Fibroblast of lung (primary cell): ENCODE measurements at regions not wholly inside any gene's neighbourhood (a gene's known extent, or its start where the extent isn't known, plus 50 kb on each side); places are given as distances from the start of the nearest gene placed in this dataset.

Experiments used
- DNase-seq, 2 donors: peaks; one replicate each; pipeline versions ENCODE4 v3.0.0 to v3.0.0-alpha.2; 2010; ENCODE audit warnings: low read depth in 2 of 2
- H2AFZ ChIP-seq: 2 replicates; pipeline ENCODE4 v1.5.1; 2012; ENCODE audit warnings: low read length, control low read depth, inconsistent platforms
- H3K27ac ChIP-seq: 2 replicates; pipeline ENCODE4 v1.5.1; 2011; ENCODE audit warnings: low read length, control low read depth; ENCODE audit not compliant: insufficient read depth
- H3K27me3 ChIP-seq: 2 replicates; pipeline ENCODE4 v1.5.1; 2011; ENCODE audit warnings: mild to moderate bottlenecking, low read length; ENCODE audit not compliant: control insufficient read depth, insufficient read depth
- H3K36me3 ChIP-seq: 2 replicates; pipeline ENCODE4 v1.5.1; 2011; ENCODE audit warnings: low read length; ENCODE audit not compliant: control insufficient read depth, insufficient read depth
- H3K4me1 ChIP-seq: 2 replicates; pipeline ENCODE4 v1.5.1; 2011; ENCODE audit warnings: low read length; ENCODE audit not compliant: control insufficient read depth, insufficient read depth; ENCODE audit errors: extremely low read depth
- H3K4me2 ChIP-seq: 2 replicates; pipeline ENCODE4 v1.5.1; 2011; ENCODE audit warnings: low read length, control low read depth; ENCODE audit not compliant: insufficient read depth; ENCODE audit errors: extremely low read depth
- H3K4me3 ChIP-seq, 4 experiments: fragments of 200-600 bp in 1 of 4; sonication (generic) in 1 of 4; replicated peaks in 1 of 4; 2 replicates each; pipeline ENCODE4 v1.5.1; 2011 to 2016; ENCODE audit warnings: low read length in 4 of 4, low read depth in 3 of 4, mild to moderate bottlenecking in 3 of 4, control low read depth in 2 of 4, inconsistent platforms in 1 of 4, mixed read lengths in 1 of 4; ENCODE audit not compliant: insufficient read depth in 1 of 4; ENCODE audit errors: control extremely low read depth in 1 of 4
- H3K79me2 ChIP-seq: 2 replicates; pipeline ENCODE4 v1.5.1; 2012; ENCODE audit warnings: mild to moderate bottlenecking, low read length, inconsistent platforms; ENCODE audit not compliant: control insufficient read depth, insufficient read depth
- H3K9ac ChIP-seq: 2 replicates; pipeline ENCODE4 v1.5.1; 2011; ENCODE audit warnings: mild to moderate bottlenecking, low read length, control low read depth; ENCODE audit not compliant: insufficient read depth
- H3K9me3 ChIP-seq: 2 replicates; pipeline ENCODE4 v1.5.1; 2012; ENCODE audit warnings: low read depth, low read length; ENCODE audit not compliant: control insufficient read depth, insufficient read depth
- H4K20me1 ChIP-seq: 2 replicates; pipeline ENCODE4 v1.5.1; 2011; ENCODE audit warnings: low read length; ENCODE audit not compliant: control insufficient read depth, insufficient read depth; ENCODE audit errors: extremely low read depth
- EZH2 ChIP-seq: IDR thresholded peaks from 2 replicates; pipeline ENCODE4 v1.5.1; 2012; ENCODE audit warnings: low read length, control low read depth, mild to moderate bottlenecking; ENCODE audit errors: missing control alignments
- TF ChIP-seq, protein P1 (sequence below), 2 donors: IDR thresholded peaks in 1 of 2; conservative IDR thresholded peaks in 1 of 2; 1 replicate in 1 of 2; 2 replicates in 1 of 2; pipeline ENCODE4 v1.5.1; 2011 to 2012; ENCODE audit warnings: low read length in 2 of 2, control low read depth in 1 of 2, inconsistent platforms in 1 of 2, low read depth in 1 of 2, mild to moderate bottlenecking in 1 of 2

DNA sequence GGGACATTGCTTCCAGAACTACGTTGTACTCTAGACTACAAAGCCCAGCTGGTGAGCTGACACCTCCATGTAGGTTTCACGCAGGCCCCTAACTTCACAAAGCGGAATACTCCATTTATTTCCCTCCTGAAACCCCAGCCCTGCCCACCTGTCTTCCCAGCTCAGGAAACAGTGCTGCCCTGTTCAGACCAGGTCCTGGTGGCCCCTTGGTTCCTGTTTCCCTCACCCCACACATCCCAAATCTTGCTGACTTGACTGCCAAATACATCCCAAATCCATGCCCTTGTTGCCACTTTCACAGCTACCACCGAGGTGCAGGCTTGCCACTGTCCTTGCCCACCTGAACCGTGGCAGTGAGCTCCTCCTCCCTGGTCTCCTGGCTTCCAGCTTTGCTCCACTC is 113.1 kb upstream of the PTPN1 start:
- Histone ChIP-seq H3K27me3 (no peaks in the 10 kb centered on the region), H4K20me1 (no peaks in the 10 kb centered on the region), H3K79me2 (no peaks in the 10 kb centered on the region), H3K4me2 (no peak overlapping the region), H3K9ac (no peak overlapping the region), H3K36me3 (no peaks in the 10 kb centered on the region), H3K4me1 (peaks cover 8% of the 10 kb centered on the region), H2AFZ (no peak overlapping the region), H3K27ac (no peak overlapping the region), H3K4me3 (no peak overlapping the region), H3K9me3 (no peaks in the 10 kb centered on the region)
- TF ChIP-seq EZH2 = no peak
- TF ChIP-seq, protein P1, sequence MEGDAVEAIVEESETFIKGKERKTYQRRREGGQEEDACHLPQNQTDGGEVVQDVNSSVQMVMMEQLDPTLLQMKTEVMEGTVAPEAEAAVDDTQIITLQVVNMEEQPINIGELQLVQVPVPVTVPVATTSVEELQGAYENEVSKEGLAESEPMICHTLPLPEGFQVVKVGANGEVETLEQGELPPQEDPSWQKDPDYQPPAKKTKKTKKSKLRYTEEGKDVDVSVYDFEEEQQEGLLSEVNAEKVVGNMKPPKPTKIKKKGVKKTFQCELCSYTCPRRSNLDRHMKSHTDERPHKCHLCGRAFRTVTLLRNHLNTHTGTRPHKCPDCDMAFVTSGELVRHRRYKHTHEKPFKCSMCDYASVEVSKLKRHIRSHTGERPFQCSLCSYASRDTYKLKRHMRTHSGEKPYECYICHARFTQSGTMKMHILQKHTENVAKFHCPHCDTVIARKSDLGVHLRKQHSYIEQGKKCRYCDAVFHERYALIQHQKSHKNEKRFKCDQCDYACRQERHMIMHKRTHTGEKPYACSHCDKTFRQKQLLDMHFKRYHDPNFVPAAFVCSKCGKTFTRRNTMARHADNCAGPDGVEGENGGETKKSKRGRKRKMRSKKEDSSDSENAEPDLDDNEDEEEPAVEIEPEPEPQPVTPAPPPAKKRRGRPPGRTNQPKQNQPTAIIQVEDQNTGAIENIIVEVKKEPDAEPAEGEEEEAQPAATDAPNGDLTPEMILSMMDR (conservative IDR thresholded peaks at IDR 0.05 in 1 of 2, IDR thresholded peaks at IDR 0.05 in 1 of 2; ENCODE audit: low read depth in 1 of 2, low read length in 2 of 2) = no peak
- no peak for DNase-seq

DNA sequence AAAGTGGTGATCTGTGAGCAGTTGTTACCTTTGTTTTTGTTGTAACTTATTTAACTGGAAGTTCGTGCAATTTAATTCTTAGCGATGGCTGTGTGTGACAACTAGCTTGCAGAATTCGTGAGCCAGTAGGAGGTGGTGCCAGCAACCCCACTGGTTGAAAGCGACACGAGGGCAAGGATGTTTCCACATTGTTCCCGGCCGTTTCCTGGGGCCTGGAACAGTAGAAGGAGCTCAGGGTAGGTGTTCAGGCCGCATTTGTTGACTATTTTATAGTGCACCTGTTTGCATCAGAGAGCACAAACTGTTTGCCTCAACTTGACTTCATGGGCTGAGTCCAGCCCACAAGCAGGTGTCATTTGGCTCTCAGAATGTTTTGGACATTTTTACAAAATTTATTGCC is 112.1 kb upstream of the PTPN1 start:
- Histone ChIP-seq H3K27ac (no peak overlapping the region), H3K4me1 (peaks cover 8% of the 10 kb centered on the region), H3K4me3 (no peak overlapping the region), H3K79me2 (no peaks in the 10 kb centered on the region), H3K9me3 (no peaks in the 10 kb centered on the region), H2AFZ (no peak overlapping the region), H3K36me3 (no peaks in the 10 kb centered on the region), H3K27me3 (no peaks in the 10 kb centered on the region), H4K20me1 (no peaks in the 10 kb centered on the region), H3K4me2 (no peak overlapping the region), H3K9ac (no peak overlapping the region)
- no peak for TF ChIP-seq EZH2
- TF ChIP-seq, protein P1 (conservative IDR thresholded peaks at IDR 0.05 in 1 of 2, IDR thresholded peaks at IDR 0.05 in 1 of 2; ENCODE audit: low read depth in 1 of 2, low read length in 2 of 2) = no peak
- no peak for DNase-seq

DNA sequence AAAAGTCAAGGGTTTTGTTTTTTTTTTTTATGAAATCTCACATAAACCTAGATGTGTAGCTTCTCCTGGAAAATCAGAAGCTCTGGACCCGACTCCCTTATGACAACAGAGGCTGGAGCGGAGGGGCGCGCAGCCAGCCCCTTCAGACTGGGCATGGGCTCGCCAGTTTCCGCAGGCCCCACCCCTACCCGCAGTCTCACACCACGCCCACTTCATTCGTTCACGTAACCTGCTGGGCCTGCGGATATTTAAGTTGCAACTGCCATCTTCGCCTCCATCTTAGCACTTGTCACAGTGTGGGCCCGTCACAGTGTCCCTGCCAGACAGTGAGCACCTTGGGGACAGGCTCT is 111.7 kb upstream of the PTPN1 start:
- H2AFZ ChIP-seq = no peak overlapping the region
- no peaks in the 10 kb centered on the region for H3K9me3 ChIP-seq
- H3K4me1 ChIP-seq = peaks cover 8% of the 10 kb centered on the region
- H3K4me3 ChIP-seq = no peak overlapping the region
- no peak overlapping the region for H3K9ac ChIP-seq
- H3K79me2 ChIP-seq = no peaks in the 10 kb centered on the region
- H3K27ac ChIP-seq = no peak overlapping the region
- no peak for DNase-seq
- H3K4me2 ChIP-seq = no peak overlapping the region
- no peak for TF ChIP-seq EZH2
- TF ChIP-seq, protein P1 (conservative IDR thresholded peaks at IDR 0.05 in 1 of 2, IDR thresholded peaks at IDR 0.05 in 1 of 2; ENCODE audit: low read depth in 1 of 2, low read length in 2 of 2) = no peak
- no peaks in the 10 kb centered on the region for H3K36me3 ChIP-seq
- H4K20me1 ChIP-seq = no peaks in the 10 kb centered on the region
- no peaks in the 10 kb centered on the region for H3K27me3 ChIP-seq
